Caco-2 (cell line): ENCODE measurements at regions not wholly inside any gene's neighbourhood (a gene's known extent, or its start where the extent isn't known, plus 50 kb on each side); places are given as distances from the start of the nearest gene placed in this dataset.

Source experiments
- BruUV-seq: library from RNA; stranded (reverse); fragments of 400-500 nt; replicated peaks from 2 replicates; lab custom pipeline; 2021; lab: Mats Ljungman, UMichigan
- CTCF ChIA-PET: fragments of 300-600 bp; sonication (Branson Sonifier 250); formaldehyde crosslinking; loops from one replicate; lab custom pipeline; 2022; ENCODE audit warnings: antibody characterized with exemption; lab: Charles Lee
- POLR2A ChIA-PET: fragments of 300-600 bp; sonication (Branson Sonifier 250); formaldehyde crosslinking; loops from one replicate; lab custom pipeline; 2022; ENCODE audit warnings: antibody characterized with exemption; lab: Charles Lee
- DNase-seq, 2 experiments: peaks; one replicate each; pipeline versions ENCODE4 v3.0.0 to v3.0.0-alpha.2; 2020 to 2022
- H3K27me3 ChIP-seq: replicated peaks from 2 replicates; pipeline ENCODE4 v1.6.0; 2011; ENCODE audit warnings: low read length; ENCODE audit not compliant: control insufficient read depth, insufficient read depth
- H3K36me3 ChIP-seq: 2 replicates; pipeline ENCODE4 v1.5.1; 2011; ENCODE audit warnings: low read length; ENCODE audit not compliant: control insufficient read depth, insufficient read depth
- H3K4me1 ChIP-seq: fragments of 250-450 bp; sonication (Bioruptor Pico); 2 replicates; pipeline ENCODE4 v1.5.1; 2020; ENCODE audit warnings: mild to moderate bottlenecking
- H3K4me3 ChIP-seq: 2 replicates; pipeline ENCODE4 v1.5.1; 2011; ENCODE audit warnings: low read depth, mild to moderate bottlenecking, control low read depth, low read length
- H3K9me3 ChIP-seq: fragments of 250-450 bp; sonication (Bioruptor Pico); 2 replicates; pipeline ENCODE4 v1.5.1; 2020; ENCODE audit warnings: mild to moderate bottlenecking, moderate library complexity
- H3K27ac Mint-ChIP-seq: one replicate; pipeline ENCODE4 v1.8.0; 2022; ENCODE audit warnings: mixed read lengths; ENCODE audit not compliant: unreplicated experiment
- H3K27me3 Mint-ChIP-seq: one replicate; pipeline ENCODE4 v1.8.0; 2022; ENCODE audit warnings: mixed read lengths; ENCODE audit not compliant: insufficient read depth, unreplicated experiment
- H3K36me3 Mint-ChIP-seq: one replicate; pipeline ENCODE4 v1.8.0; 2022; ENCODE audit warnings: mild to moderate bottlenecking, mixed read lengths; ENCODE audit not compliant: insufficient read depth, unreplicated experiment
- H3K4me1 Mint-ChIP-seq: one replicate; pipeline ENCODE4 v1.8.0; 2022; ENCODE audit warnings: low read depth, mixed read lengths; ENCODE audit not compliant: unreplicated experiment
- H3K4me3 Mint-ChIP-seq: one replicate; pipeline ENCODE4 v1.8.0; 2022; ENCODE audit warnings: mild to moderate bottlenecking, moderate library complexity, mixed read lengths; ENCODE audit not compliant: unreplicated experiment
- H3K9me3 Mint-ChIP-seq: one replicate; pipeline ENCODE4 v1.8.0; 2022; ENCODE audit warnings: mixed read lengths; ENCODE audit not compliant: unreplicated experiment
- intact Hi-C: fragments of 100-400 bp; cut with micrococcal nuclease; formaldehyde crosslinking; loops from one replicate; pipeline ENCODE4 v1.10.0; 2022; ENCODE audit not compliant: unreplicated experiment
- TF ChIP-seq, protein P1 (sequence below), 2 experiments: fragments of 200-600 bp in 1 of 2; IDR thresholded peaks; 1 replicate in 1 of 2; 2 replicates in 1 of 2; pipeline versions ENCODE4 v1.5.1 to v1.8.0; 2011 to 2022; ENCODE audit warnings: antibody characterized with exemption in 1 of 2, control low read depth in 1 of 2, inconsistent platforms in 1 of 2, low read depth in 1 of 2, low read length in 1 of 2, mild to moderate bottlenecking in 1 of 2, moderate library complexity in 1 of 2; ENCODE audit not compliant: insufficient read depth in 1 of 2, severe bottlenecking in 1 of 2, unreplicated experiment in 1 of 2

DNA sequence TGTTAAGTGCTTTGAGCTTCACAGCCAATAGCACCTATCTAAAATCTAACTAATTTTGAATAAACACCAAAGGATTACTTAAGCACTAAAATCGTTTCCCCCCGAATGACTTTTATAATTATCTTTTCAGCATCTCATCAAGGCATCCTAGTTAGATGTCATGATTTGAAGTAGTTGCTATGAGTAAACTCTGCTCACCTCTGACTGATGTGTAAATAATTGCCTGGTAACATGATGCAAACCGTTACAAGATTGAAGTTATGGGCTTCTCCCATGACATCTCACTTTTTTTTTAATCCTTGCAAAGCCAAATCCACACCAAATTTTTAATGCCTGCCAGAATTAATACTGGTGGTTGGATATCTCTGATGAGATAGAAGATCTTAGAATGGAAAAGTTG, 377.1 kb downstream of the PRDM5 start:
- intact Hi-C loops = no loop called here
- ChIA-PET POLR2A (no interaction called here), CTCF (no interaction called here)
- Histone ChIP-seq H3K4me3 (no peak overlapping the region), H3K9me3 (no peaks in the 10 kb centered on the region), H3K4me1 (no peaks in the 10 kb centered on the region), H3K36me3 (no peaks in the 10 kb centered on the region), H3K27me3 (no peaks in the 10 kb centered on the region)
- Mint-ChIP-seq H3K4me3 (no peak overlapping the region), H3K9me3 (no peaks in the 10 kb centered on the region), H3K36me3 (no peaks in the 10 kb centered on the region), H3K27me3 (no peaks in the 10 kb centered on the region), H3K27ac (no peak overlapping the region), H3K4me1 (no peaks in the 10 kb centered on the region)
- DNase-seq = no peak
- TF ChIP-seq, protein P1, sequence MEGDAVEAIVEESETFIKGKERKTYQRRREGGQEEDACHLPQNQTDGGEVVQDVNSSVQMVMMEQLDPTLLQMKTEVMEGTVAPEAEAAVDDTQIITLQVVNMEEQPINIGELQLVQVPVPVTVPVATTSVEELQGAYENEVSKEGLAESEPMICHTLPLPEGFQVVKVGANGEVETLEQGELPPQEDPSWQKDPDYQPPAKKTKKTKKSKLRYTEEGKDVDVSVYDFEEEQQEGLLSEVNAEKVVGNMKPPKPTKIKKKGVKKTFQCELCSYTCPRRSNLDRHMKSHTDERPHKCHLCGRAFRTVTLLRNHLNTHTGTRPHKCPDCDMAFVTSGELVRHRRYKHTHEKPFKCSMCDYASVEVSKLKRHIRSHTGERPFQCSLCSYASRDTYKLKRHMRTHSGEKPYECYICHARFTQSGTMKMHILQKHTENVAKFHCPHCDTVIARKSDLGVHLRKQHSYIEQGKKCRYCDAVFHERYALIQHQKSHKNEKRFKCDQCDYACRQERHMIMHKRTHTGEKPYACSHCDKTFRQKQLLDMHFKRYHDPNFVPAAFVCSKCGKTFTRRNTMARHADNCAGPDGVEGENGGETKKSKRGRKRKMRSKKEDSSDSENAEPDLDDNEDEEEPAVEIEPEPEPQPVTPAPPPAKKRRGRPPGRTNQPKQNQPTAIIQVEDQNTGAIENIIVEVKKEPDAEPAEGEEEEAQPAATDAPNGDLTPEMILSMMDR (IDR thresholded peaks at IDR 0.05; ENCODE audit: insufficient read depth in 1 of 2, low read depth in 1 of 2, low read length in 1 of 2, severe bottlenecking in 1 of 2, unreplicated experiment in 1 of 2) = no peak
- no TSS peak for BruUV-seq

DNA sequence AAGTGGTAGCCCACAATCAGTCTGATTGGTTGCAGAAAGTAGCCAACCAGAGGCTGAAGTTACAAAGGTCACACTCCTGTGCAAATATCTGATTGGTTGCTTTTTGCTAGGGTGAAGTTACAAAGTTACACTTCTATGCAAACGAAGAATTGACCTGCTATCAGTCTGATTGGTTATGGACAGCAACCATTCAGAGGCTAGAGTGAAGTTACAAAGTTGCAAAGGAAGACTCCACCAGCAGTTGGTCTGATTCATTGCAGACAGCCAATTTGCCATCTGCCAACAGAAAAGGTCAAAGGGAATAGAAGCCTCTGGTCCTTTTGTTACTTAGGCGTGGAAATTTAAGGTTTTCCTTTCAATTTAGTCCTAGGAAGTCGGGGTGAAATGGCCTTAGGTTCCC, 377.7 kb downstream of the PRDM5 start:
- TF ChIP-seq, protein P1 (IDR thresholded peaks at IDR 0.05; ENCODE audit: insufficient read depth in 1 of 2, low read depth in 1 of 2, low read length in 1 of 2, severe bottlenecking in 1 of 2, unreplicated experiment in 1 of 2) = no peak
- intact Hi-C loops = no loop called here
- Histone ChIP-seq H3K4me3 (no peak overlapping the region), H3K27me3 (no peaks in the 10 kb centered on the region), H3K36me3 (no peaks in the 10 kb centered on the region), H3K9me3 (no peaks in the 10 kb centered on the region), H3K4me1 (no peaks in the 10 kb centered on the region)
- H3K27ac Mint-ChIP-seq = no peak overlapping the region
- no peaks in the 10 kb centered on the region for H3K36me3 Mint-ChIP-seq
- ChIA-PET CTCF (no interaction called here), POLR2A (no interaction called here)
- BruUV-seq = no TSS peak
- H3K4me3 Mint-ChIP-seq = no peak overlapping the region
- DNase-seq = no peak
- H3K27me3 Mint-ChIP-seq = no peaks in the 10 kb centered on the region
- H3K4me1 Mint-ChIP-seq = no peaks in the 10 kb centered on the region
- no peaks in the 10 kb centered on the region for H3K9me3 Mint-ChIP-seq

DNA sequence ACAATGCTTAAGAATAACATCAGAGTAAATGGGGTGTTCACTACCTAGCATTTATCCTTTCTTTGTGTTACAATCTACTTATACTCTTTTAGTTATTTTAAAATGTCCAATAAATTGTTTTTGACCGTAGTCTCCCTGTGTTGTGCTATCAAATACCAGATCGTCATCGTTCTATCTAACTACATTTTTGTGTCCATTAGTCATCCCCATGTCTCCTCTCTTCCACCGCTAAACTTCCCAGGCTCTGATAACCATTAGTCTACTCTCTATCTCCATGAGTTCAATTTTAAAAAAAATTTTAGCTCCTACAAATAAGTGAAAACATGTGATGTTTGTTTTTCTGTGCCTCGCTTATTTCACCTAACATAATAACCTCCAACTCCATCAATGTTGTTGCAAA, 381.9 kb downstream of the PRDM5 start:
- ChIA-PET CTCF (no interaction called here), POLR2A (no interaction called here)
- Histone ChIP-seq H3K27me3 (no peaks in the 10 kb centered on the region), H3K36me3 (no peaks in the 10 kb centered on the region), H3K4me3 (no peak overlapping the region), H3K4me1 (no peaks in the 10 kb centered on the region), H3K9me3 (no peaks in the 10 kb centered on the region)
- Mint-ChIP-seq H3K4me3 (no peak overlapping the region), H3K27ac (no peak overlapping the region), H3K36me3 (no peaks in the 10 kb centered on the region), H3K27me3 (no peaks in the 10 kb centered on the region), H3K4me1 (no peaks in the 10 kb centered on the region), H3K9me3 (no peaks in the 10 kb centered on the region)
- BruUV-seq = no TSS peak
- no peak for DNase-seq
- intact Hi-C loops = no loop called here
- TF ChIP-seq, protein P1 (IDR thresholded peaks at IDR 0.05; ENCODE audit: insufficient read depth in 1 of 2, low read depth in 1 of 2, low read length in 1 of 2, severe bottlenecking in 1 of 2, unreplicated experiment in 1 of 2) = no peak
